ENCODE measurements at regions not wholly inside any gene's neighbourhood (a gene's known extent, or its start where the extent isn't known, plus 50 kb on each side); places are given as distances from the start of the nearest gene placed in this dataset.

DNA sequence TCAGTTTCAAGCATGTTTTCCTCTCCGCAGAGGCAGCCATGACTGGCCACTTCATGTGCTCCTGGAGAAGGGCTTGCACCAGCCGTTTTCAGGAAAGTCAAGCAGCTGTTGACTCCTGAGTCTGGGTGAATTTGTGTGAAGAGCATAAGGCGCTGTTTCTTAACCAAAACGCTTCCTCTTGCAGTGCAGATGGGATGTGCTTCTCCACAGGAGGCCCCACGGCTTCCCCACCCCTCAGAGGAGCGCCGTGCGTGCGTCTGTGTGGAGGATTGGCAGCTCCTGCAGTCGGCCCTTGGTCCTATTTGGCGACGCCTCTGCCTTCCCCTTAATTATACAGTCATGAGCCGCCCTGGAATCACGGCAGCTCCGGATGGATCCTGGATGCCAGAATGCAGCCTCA lies 54.1 kb upstream of the B3GAT1 start:
- no peak for TF ChIP-seq ZNF547 (CRISPR knock-in tag; IDR thresholded peaks at IDR 0.05)
- TF ChIP-seq, protein P1, sequence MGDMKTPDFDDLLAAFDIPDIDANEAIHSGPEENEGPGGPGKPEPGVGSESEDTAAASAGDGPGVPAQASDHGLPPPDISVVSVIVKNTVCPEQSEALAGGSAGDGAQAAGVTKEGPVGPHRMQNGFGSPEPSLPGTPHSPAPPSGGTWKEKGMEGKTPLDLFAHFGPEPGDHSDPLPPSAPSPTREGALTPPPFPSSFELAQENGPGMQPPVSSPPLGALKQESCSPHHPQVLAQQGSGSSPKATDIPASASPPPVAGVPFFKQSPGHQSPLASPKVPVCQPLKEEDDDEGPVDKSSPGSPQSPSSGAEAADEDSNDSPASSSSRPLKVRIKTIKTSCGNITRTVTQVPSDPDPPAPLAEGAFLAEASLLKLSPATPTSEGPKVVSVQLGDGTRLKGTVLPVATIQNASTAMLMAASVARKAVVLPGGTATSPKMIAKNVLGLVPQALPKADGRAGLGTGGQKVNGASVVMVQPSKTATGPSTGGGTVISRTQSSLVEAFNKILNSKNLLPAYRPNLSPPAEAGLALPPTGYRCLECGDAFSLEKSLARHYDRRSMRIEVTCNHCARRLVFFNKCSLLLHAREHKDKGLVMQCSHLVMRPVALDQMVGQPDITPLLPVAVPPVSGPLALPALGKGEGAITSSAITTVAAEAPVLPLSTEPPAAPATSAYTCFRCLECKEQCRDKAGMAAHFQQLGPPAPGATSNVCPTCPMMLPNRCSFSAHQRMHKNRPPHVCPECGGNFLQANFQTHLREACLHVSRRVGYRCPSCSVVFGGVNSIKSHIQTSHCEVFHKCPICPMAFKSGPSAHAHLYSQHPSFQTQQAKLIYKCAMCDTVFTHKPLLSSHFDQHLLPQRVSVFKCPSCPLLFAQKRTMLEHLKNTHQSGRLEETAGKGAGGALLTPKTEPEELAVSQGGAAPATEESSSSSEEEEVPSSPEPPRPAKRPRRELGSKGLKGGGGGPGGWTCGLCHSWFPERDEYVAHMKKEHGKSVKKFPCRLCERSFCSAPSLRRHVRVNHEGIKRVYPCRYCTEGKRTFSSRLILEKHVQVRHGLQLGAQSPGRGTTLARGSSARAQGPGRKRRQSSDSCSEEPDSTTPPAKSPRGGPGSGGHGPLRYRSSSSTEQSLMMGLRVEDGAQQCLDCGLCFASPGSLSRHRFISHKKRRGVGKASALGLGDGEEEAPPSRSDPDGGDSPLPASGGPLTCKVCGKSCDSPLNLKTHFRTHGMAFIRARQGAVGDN (CRISPR knock-in tag; IDR thresholded peaks at IDR 0.05), result peak; percentile 36; the same call in 1 of the 2 replicates
- no TSS peak for BruUV-seq (replicated peaks)
- Histone ChIP-seq H3K4me1 (ENCODE audit: insufficient read depth, low read length) (peaks cover 25% of the 10 kb centered on the region), H3K36me3 (replicated peaks in 1 of 2; ENCODE audit: control insufficient read depth in 1 of 2, insufficient read depth in 2 of 2, low read length in 2 of 2) (no peaks in the 10 kb centered on the region), H3K27me3 (ENCODE audit: control insufficient read depth in 1 of 2, insufficient read depth in 2 of 2, low read length in 2 of 2) (peaks cover 0 to 19% of the 10 kb centered on the region in 2 experiments; a peak in 2 of 5 replicates), H3K4me2 (ENCODE audit: low read depth, low read length) (peak overlapping the region; percentile 73), H3K9ac (ENCODE audit: insufficient read depth, low read depth, low read length) (no peak overlapping the region), H3K79me2 (ENCODE audit: insufficient read depth, low read length) (no peaks in the 10 kb centered on the region), H4K20me1 (ENCODE audit: insufficient read depth, low read length) (no peaks in the 10 kb centered on the region), H3K27ac (ENCODE audit: extremely low read length, insufficient read depth, low read length) (no peak overlapping the region), H3K4me3 (replicated peaks in 1 of 3; ENCODE audit: insufficient read depth in 1 of 3, low read depth in 2 of 3, low read length in 3 of 3) (peak overlapping the region in 1 of 3 experiments; percentile 50; a peak in 1 of 6 replicates), H2AFZ (ENCODE audit: low read length) (no peak overlapping the region), H3K9me3 (ENCODE audit: low read length) (no peaks in the 10 kb centered on the region)
- FAIRE-seq (no peak), DNase-seq (ENCODE audit: low spot score) (no peak), ATAC-seq (peak; percentile 37)
- ChIA-PET POLR2A (no interaction called here), CTCF (ENCODE audit: low intra/inter-chr PET ratio, low total read pairs) (no interaction called here)
- intact Hi-C loops (cut with micrococcal nuclease; ENCODE audit: unreplicated experiment), result no loop called here
- WGBS (ENCODE audit: low lambda C conversion rate), result 43% methylated on average over 4 of the region's 15 CpGs
- in situ Hi-C loops (cut with HindIII; ENCODE audit: extremely low pct_ligation_motif_present, low pct_unique_long_range_greater_than_20kb), result no loop called here

DNA sequence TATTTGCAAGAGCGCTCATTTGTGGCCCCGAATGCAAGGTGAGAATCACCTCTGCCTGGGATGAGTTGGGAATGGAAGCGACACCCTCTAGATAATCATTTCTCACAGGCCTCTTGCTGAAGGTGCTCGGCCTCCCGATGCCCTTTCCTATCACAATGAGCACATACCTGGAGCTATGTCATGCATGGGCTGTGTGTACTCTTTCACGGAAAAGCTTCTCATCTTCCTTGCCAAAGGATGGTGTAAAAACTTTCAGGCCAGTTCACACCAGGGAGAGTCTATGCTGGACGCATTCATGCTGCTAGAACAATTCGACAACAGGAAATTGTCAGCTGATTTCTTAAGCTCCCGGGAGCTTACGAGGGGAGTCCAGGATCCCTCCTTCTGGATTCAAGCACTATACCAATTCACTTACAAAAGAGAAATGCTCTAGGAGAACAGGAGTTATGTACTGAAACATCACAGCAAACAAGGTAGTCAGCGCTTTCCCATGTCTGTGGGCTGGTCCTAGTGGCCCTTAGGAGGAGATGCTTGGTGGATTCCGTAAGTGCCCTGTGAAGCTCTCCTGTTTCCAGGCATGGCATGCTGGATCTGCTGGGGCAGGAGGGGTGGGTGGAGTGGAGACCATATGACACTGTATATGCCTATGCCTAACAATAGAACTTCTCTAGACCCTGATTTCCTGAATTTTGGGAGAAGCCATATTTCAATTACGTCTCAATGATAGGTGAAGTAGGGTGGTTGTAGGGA lies 53.1 kb upstream of the B3GAT1 start:
- POLR2A ChIA-PET, result no interaction called here
- no peak for DNase-seq (ENCODE audit: low spot score)
- peaks cover 0 to 13% of the 10 kb centered on the region in 2 experiments; a peak in 2 of 5 replicates for H3K27me3 ChIP-seq (ENCODE audit: control insufficient read depth in 1 of 2, insufficient read depth in 2 of 2, low read length in 2 of 2)
- TF ChIP-seq, protein P2, sequence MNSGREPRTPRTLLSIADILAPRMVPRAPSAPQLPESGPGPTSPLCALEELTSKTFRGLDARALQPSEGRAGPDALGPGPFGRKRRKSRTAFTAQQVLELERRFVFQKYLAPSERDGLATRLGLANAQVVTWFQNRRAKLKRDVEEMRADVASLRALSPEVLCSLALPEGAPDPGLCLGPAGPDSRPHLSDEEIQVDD (CRISPR knock-in tag; IDR thresholded peaks at IDR 0.05; ENCODE audit: borderline replicate concordance), result no peak
- TF ChIP-seq PAF1 (CRISPR knock-in tag; IDR thresholded peaks at IDR 0.05), result no peak
- no peak for TF ChIP-seq SUZ12 (IDR thresholded peaks at IDR 0.05; ENCODE audit: low read depth, low read length)
- no peak for TF ChIP-seq MXD4 (CRISPR knock-in tag; IDR thresholded peaks at IDR 0.05)
- no peak for TF ChIP-seq KDM1A (CRISPR knock-in tag; IDR thresholded peaks at IDR 0.05)
- TF ChIP-seq TBX2 (CRISPR knock-in tag; IDR thresholded peaks at IDR 0.05; ENCODE audit: borderline replicate concordance), result no peak
- no peak for TF ChIP-seq NR1H2 (CRISPR knock-in tag; IDR thresholded peaks at IDR 0.05; ENCODE audit: borderline replicate concordance, low read depth)
- TF ChIP-seq TEAD3 (CRISPR knock-in tag; optimal IDR thresholded peaks at IDR 0.05; ENCODE audit: borderline replicate concordance), result no peak

More for the DNA sequence above, 53.1 kb upstream of the B3GAT1 start:
- CTCF ChIA-PET (ENCODE audit: low intra/inter-chr PET ratio, low total read pairs), result no interaction called here
- BruUV-seq (replicated peaks), result no TSS peak
- in situ Hi-C loops (cut with HindIII; ENCODE audit: extremely low pct_ligation_motif_present, low pct_unique_long_range_greater_than_20kb) (no loop called here), intact Hi-C loops (cut with micrococcal nuclease; ENCODE audit: unreplicated experiment) (no loop called here)
- H3K9ac ChIP-seq (ENCODE audit: insufficient read depth, low read depth, low read length), result no peak overlapping the region
- no peaks in the 10 kb centered on the region for H3K9me3 ChIP-seq (ENCODE audit: low read length)
- H3K4me3 ChIP-seq (replicated peaks in 1 of 3; ENCODE audit: insufficient read depth in 1 of 3, low read depth in 2 of 3, low read length in 3 of 3), result no peak overlapping the region
- no peak overlapping the region for H3K4me2 ChIP-seq (ENCODE audit: low read depth, low read length)
- 79% methylated on average over 13 of the region's 13 CpGs for WGBS (ENCODE audit: low lambda C conversion rate)
- no peaks in the 10 kb centered on the region for H4K20me1 ChIP-seq (ENCODE audit: insufficient read depth, low read length)
- FAIRE-seq (no peak), ATAC-seq (no peak)
- H3K79me2 ChIP-seq (ENCODE audit: insufficient read depth, low read length), result no peaks in the 10 kb centered on the region
- peaks cover 25% of the 10 kb centered on the region for H3K4me1 ChIP-seq (ENCODE audit: insufficient read depth, low read length)
- no peaks in the 10 kb centered on the region for H3K36me3 ChIP-seq (replicated peaks in 1 of 2; ENCODE audit: control insufficient read depth in 1 of 2, insufficient read depth in 2 of 2, low read length in 2 of 2)
- H3K27ac ChIP-seq (ENCODE audit: extremely low read length, insufficient read depth, low read length), result no peak overlapping the region
- no peak overlapping the region for H2AFZ ChIP-seq (ENCODE audit: low read length)
